ENCODE measurements at regions not wholly inside any gene's neighbourhood (a gene's known extent, or its start where the extent isn't known, plus 50 kb on each side); places are given as distances from the start of the nearest gene placed in this dataset.

GRCh38 chrX:25277574-25277973, 261.8 kb upstream of the ARX start:
- no peaks in the 10 kb centered on the region for H3K4me1 ChIP-seq
- no peaks in the 10 kb centered on the region for H3K9me3 ChIP-seq
- no peaks in the 10 kb centered on the region for H3K27me3 ChIP-seq
- intact Hi-C loops (cut with DNase I) = no loop called here
- H3K4me3 ChIP-seq = no peak overlapping the region
- no peak overlapping the region for H3K27ac ChIP-seq (replicated peaks in 1 of 4)
- TF ChIP-seq POLR2AphosphoS5 (IDR thresholded peaks at IDR 0.05) (no peak), CTCF (IDR thresholded peaks at IDR 0.05) (no peak), EP300 (IDR thresholded peaks at IDR 0.05) (no peak), POLR2A (IDR thresholded peaks at IDR 0.05; ENCODE audit: low read depth) (no peak)
- no peaks in the 10 kb centered on the region for H3K36me3 ChIP-seq
- DNase-seq (ENCODE audit: extremely low spot score) = no peak
- 85% methylated on average over 3 of the region's 3 CpGs for WGBS

- WGBS = 78% methylated on average over 3 of the region's 3 CpGs
- Histone ChIP-seq H3K9me3 (no peaks in the 10 kb centered on the region), H3K27ac (replicated peaks in 1 of 4) (no peak overlapping the region), H3K4me1 (no peaks in the 10 kb centered on the region), H3K27me3 (no peaks in the 10 kb centered on the region), H3K4me3 (no peak overlapping the region), H3K36me3 (no peaks in the 10 kb centered on the region)
- TF ChIP-seq POLR2A (IDR thresholded peaks at IDR 0.05; ENCODE audit: low read depth) (no peak), CTCF (IDR thresholded peaks at IDR 0.05) (no peak), EP300 (IDR thresholded peaks at IDR 0.05) (no peak), POLR2AphosphoS5 (IDR thresholded peaks at IDR 0.05) (no peak)
- intact Hi-C loops (cut with DNase I) = no loop called here
- no peak for DNase-seq (ENCODE audit: extremely low spot score)
Measured at GRCh38 chrX:25275159-25275558, 259.4 kb upstream of the ARX start.

GRCh38 chrX:25241461-25241860, 225.7 kb upstream of the ARX start:
- no peak for DNase-seq (ENCODE audit: extremely low spot score)
- H3K27ac ChIP-seq (replicated peaks in 1 of 4) = no peak overlapping the region
- TF ChIP-seq POLR2A (IDR thresholded peaks at IDR 0.05; ENCODE audit: low read depth) = no peak
- no peaks in the 10 kb centered on the region for H3K9me3 ChIP-seq
- H3K27me3 ChIP-seq = no peaks in the 10 kb centered on the region
- WGBS = 60% methylated on average over 2 of the region's 2 CpGs
- intact Hi-C loops (cut with DNase I) = no loop called here
- no peaks in the 10 kb centered on the region for H3K36me3 ChIP-seq
- H3K4me1 ChIP-seq = no peaks in the 10 kb centered on the region
- no peak overlapping the region for H3K4me3 ChIP-seq

- Histone ChIP-seq H3K4me1 (no peaks in the 10 kb centered on the region), H3K27me3 (no peaks in the 10 kb centered on the region), H3K4me3 (no peak overlapping the region), H3K9me3 (peaks cover 0 to under 1% (median 0%) of the 10 kb centered on the region in 4 donors), H3K27ac (replicated peaks in 1 of 4) (no peak overlapping the region), H3K36me3 (no peaks in the 10 kb centered on the region)
- WGBS = 91% methylated on average over 5 of the region's 5 CpGs
- intact Hi-C loops (cut with DNase I) = no loop called here
- no peak for DNase-seq (ENCODE audit: extremely low spot score)
- TF ChIP-seq POLR2AphosphoS5 (IDR thresholded peaks at IDR 0.05) = no peak
- TF ChIP-seq CTCF (IDR thresholded peaks at IDR 0.05) = no peak
- TF ChIP-seq EP300 (IDR thresholded peaks at IDR 0.05) = no peak
- no peak for TF ChIP-seq POLR2A (IDR thresholded peaks at IDR 0.05; ENCODE audit: low read depth)
Measured at GRCh38 chrX:25226151-25226550, 210.4 kb upstream of the ARX start.

GRCh38 chrX:25219480-25219879, 203.7 kb upstream of the ARX start:
- Histone ChIP-seq H3K9me3 (no peaks in the 10 kb centered on the region), H3K4me3 (no peak overlapping the region), H3K27ac (replicated peaks in 1 of 4) (no peak overlapping the region), H3K4me1 (no peaks in the 10 kb centered on the region), H3K27me3 (no peaks in the 10 kb centered on the region), H3K36me3 (no peaks in the 10 kb centered on the region)
- TF ChIP-seq POLR2A (IDR thresholded peaks at IDR 0.05; ENCODE audit: low read depth) = no peak
- TF ChIP-seq POLR2AphosphoS5 (IDR thresholded peaks at IDR 0.05) = no peak
- TF ChIP-seq EP300 (IDR thresholded peaks at IDR 0.05) = no peak
- no peak for TF ChIP-seq CTCF (IDR thresholded peaks at IDR 0.05)
- intact Hi-C loops (cut with DNase I) = no loop called here
- DNase-seq (ENCODE audit: extremely low spot score) = no peak

Measured in esophagus muscularis mucosa (tissue), 4 donors.